HFFc6 (cell line): ENCODE measurements at regions not wholly inside any gene's neighbourhood (a gene's known extent, or its start where the extent isn't known, plus 50 kb on each side); places are given as distances from the start of the nearest gene placed in this dataset.
"Not testable (repeated sequence)": the region's sequence is repeated elsewhere in the genome, so short reads cannot be mapped to it uniquely, and the experiment has no call there.

Source experiments
- DNase-seq: peaks from one replicate; pipeline ENCODE4 v3.0.0-alpha.2; 2018
- H3K27ac Mint-ChIP-seq: 2 replicates; pipeline ENCODE4 v1.8.0; 2020; ENCODE audit warnings: mild to moderate bottlenecking, mixed read lengths
- H3K27me3 Mint-ChIP-seq: 2 replicates; pipeline ENCODE4 v1.8.0; 2021; ENCODE audit warnings: mild to moderate bottlenecking, moderate library complexity, mixed read lengths; ENCODE audit not compliant: insufficient read depth
- H3K36me3 Mint-ChIP-seq: 2 replicates; pipeline ENCODE4 v1.8.0; 2021; ENCODE audit warnings: low read depth, mixed read lengths
- H3K4me1 Mint-ChIP-seq: 2 replicates; pipeline ENCODE4 v1.8.0; 2020; ENCODE audit warnings: low read depth, mixed read lengths
- H3K4me3 Mint-ChIP-seq: 2 replicates; pipeline ENCODE4 v1.8.0; 2020; ENCODE audit warnings: mild to moderate bottlenecking, moderate library complexity, mixed read lengths
- H3K9me3 Mint-ChIP-seq: 2 replicates; pipeline ENCODE4 v1.8.0; 2020; ENCODE audit warnings: mild to moderate bottlenecking, mixed read lengths
- CTCF ChIP-seq: fragments of 200-600 bp; sonication (generic); IDR thresholded peaks from 2 replicates; pipeline ENCODE4 v1.5.0; 2021; ENCODE audit warnings: antibody characterized with exemption, mild to moderate bottlenecking

- DNase-seq, result no peak
- no peaks in the 10 kb centered on the region for H3K36me3 Mint-ChIP-seq
- no peaks in the 10 kb centered on the region for H3K4me1 Mint-ChIP-seq
- H3K4me3 Mint-ChIP-seq, result no peak overlapping the region
- no peaks in the 10 kb centered on the region; the same call in 1 of the 2 replicates for H3K9me3 Mint-ChIP-seq
- TF ChIP-seq CTCF, result no peak
- no peaks in the 10 kb centered on the region for H3K27me3 Mint-ChIP-seq
- no peak overlapping the region for H3K27ac Mint-ChIP-seq
These were observed 1300.1 kb upstream of the ACVR2A start for GRCh38 chr2:146544701-146545100.

GRCh38 chr2:146541896-146542295 is 1302.9 kb upstream of the ACVR2A start:
- Mint-ChIP-seq H3K4me1 (no peaks in the 10 kb centered on the region), H3K4me3 (no peak overlapping the region), H3K9me3 (no peaks in the 10 kb centered on the region), H3K27ac (no peak overlapping the region), H3K36me3 (no peaks in the 10 kb centered on the region), H3K27me3 (no peaks in the 10 kb centered on the region; the same call in 1 of the 2 replicates)
- DNase-seq, result no peak
- TF ChIP-seq CTCF, result no peak

GRCh38 chr2:146540271-146540932 is 1304.4 kb upstream of the ACVR2A start:
- no peak for DNase-seq
- Mint-ChIP-seq H3K27ac (no peak overlapping the region), H3K4me1 (no peaks in the 10 kb centered on the region), H3K4me3 (no peak overlapping the region), H3K9me3 (no peaks in the 10 kb centered on the region), H3K36me3 (no peaks in the 10 kb centered on the region), H3K27me3 (no peaks in the 10 kb centered on the region; the same call in 1 of the 2 replicates)
- TF ChIP-seq CTCF, result no peak

- not testable (repeated sequence) for H3K4me3 Mint-ChIP-seq, H3K27ac Mint-ChIP-seq, H3K27me3 Mint-ChIP-seq, H3K4me1 Mint-ChIP-seq, H3K36me3 Mint-ChIP-seq, DNase-seq, H3K9me3 Mint-ChIP-seq
These were observed 1305.1 kb upstream of the ACVR2A start for GRCh38 chr2:146539739-146540138.

- TF ChIP-seq CTCF, result no peak
- Mint-ChIP-seq H3K27me3 (no peaks in the 10 kb centered on the region; the same call in 1 of the 2 replicates), H3K4me1 (no peaks in the 10 kb centered on the region), H3K27ac (no peak overlapping the region), H3K36me3 (no peaks in the 10 kb centered on the region), H3K9me3 (no peaks in the 10 kb centered on the region), H3K4me3 (no peak overlapping the region)
- no peak for DNase-seq
These were observed 1307.4 kb upstream of the ACVR2A start for GRCh38 chr2:146537477-146537876.

- Mint-ChIP-seq H3K27ac (no peak overlapping the region), H3K9me3 (no peaks in the 10 kb centered on the region), H3K36me3 (no peaks in the 10 kb centered on the region), H3K27me3 (no peaks in the 10 kb centered on the region), H3K4me1 (no peaks in the 10 kb centered on the region; the same call in 1 of the 2 replicates), H3K4me3 (no peak overlapping the region)
- DNase-seq, result no peak
- TF ChIP-seq CTCF, result no peak
These were observed 1312.2 kb upstream of the ACVR2A start for GRCh38 chr2:146532509-146533147.
